GM12873 (cell line): ENCODE measurements at regions not wholly inside any gene's neighbourhood (a gene's known extent, or its start where the extent isn't known, plus 50 kb on each side); places are given as distances from the start of the nearest gene placed in this dataset.

Experiments
- TF ChIP-seq, protein P1 (sequence below): IDR thresholded peaks from 2 replicates; pipeline ENCODE4 v1.5.1; 2012; ENCODE audit warnings: low read depth, mild to moderate bottlenecking, moderate library complexity, low read length, control low read depth; ENCODE audit not compliant: insufficient read depth; ENCODE audit errors: missing control alignments

DNA sequence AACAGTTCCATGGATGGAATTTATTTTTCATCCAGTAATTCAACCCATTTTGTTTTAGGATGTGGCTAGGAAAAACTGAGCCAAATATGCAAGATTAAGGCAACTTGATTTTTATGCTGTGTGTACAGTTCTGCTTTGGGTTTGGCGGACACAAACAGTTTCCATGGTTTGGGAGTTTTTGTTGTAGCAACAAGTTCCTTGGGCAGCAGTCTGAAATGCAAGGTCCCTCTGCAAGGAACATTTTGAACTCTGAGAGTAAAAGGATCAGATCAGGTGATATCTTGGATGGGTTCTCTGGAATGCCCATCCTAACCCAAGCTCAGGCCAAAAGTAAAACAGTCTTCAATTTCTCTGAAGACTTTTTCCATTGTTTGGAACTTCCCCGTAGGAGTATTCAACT, 161.2 kb downstream of the TMX1 start:
- TF ChIP-seq, protein P1, sequence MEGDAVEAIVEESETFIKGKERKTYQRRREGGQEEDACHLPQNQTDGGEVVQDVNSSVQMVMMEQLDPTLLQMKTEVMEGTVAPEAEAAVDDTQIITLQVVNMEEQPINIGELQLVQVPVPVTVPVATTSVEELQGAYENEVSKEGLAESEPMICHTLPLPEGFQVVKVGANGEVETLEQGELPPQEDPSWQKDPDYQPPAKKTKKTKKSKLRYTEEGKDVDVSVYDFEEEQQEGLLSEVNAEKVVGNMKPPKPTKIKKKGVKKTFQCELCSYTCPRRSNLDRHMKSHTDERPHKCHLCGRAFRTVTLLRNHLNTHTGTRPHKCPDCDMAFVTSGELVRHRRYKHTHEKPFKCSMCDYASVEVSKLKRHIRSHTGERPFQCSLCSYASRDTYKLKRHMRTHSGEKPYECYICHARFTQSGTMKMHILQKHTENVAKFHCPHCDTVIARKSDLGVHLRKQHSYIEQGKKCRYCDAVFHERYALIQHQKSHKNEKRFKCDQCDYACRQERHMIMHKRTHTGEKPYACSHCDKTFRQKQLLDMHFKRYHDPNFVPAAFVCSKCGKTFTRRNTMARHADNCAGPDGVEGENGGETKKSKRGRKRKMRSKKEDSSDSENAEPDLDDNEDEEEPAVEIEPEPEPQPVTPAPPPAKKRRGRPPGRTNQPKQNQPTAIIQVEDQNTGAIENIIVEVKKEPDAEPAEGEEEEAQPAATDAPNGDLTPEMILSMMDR = no peak

DNA sequence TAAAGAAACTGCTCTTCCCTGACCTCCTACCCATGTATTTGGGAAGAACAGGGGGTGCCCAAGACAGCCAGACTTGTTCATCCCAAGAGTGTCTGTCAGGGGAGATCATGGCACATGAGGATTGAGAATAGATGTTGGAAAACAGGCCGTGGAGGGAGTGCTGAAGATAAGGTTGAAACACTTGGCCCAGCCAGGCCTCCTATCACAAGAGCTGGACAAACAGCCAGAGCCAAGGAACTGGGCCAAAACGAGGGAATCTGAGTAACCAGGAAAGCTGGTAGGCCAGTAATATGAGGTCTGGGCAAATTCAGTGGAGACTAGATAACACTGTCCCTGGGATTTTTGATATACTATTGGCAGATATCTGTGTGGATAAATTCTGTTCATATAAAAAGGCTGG, 161.7 kb downstream of the TMX1 start:
- TF ChIP-seq, protein P1 = no peak

DNA sequence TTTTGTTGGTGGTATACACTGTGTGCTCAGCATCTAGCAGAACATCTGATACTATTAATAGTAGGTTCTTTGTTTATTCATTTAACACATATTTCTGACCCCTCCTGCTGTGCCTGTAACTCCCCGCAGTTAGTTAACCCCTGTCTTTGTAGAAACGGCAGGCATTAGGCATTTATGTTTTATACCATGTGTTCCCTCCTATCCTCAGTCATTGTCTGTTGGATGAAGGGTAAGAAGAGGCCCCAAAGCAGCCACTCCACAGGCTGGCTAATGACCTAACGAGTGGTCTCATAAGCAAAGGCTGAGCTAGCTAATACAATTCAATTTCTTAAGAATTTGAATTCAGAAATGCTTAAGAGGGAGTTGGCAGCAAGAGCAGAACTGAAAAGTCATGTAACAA, 170.8 kb downstream of the TMX1 start:
- TF ChIP-seq, protein P1 = no peak

DNA sequence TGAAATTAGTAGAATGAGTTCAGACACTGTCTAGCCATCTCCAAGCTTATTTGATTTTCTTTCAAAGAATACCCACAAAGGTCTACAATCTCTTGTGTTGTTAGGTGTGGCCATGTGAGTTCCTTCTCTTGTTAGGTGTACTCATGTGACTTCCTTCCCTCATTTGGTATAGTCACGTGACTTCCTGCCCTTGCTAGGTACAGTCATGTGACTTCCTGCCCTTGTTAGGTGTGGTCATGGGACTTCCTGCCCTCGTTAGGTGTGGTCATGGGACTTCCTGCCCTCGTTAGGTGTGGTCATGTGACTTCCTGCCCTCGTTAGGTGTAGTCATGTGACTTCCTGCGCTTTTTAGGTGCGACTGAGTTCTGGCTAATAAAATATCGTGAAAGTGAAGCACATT, 179.6 kb downstream of the TMX1 start:
- TF ChIP-seq, protein P1 = no peak

DNA sequence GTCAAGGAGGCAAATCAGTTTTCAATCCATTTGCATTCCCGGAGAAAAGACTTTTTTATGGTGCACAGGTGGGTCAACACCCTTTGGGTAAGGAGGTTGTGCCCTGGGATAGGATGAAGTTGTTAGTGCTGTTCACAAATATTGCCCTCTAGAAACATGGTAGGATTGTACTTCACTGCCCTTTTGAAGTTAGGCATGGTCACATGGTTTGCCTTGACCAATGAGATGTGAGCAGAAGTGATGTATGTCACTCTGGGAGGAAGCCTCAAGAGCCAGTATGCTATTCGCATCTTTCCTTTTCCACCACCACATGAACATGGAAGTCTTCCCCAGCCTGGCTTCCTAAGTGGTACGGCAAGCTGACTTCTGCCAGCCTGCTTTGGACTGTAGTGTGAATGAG, 182.7 kb downstream of the TMX1 start:
- TF ChIP-seq, protein P1 = no peak

DNA sequence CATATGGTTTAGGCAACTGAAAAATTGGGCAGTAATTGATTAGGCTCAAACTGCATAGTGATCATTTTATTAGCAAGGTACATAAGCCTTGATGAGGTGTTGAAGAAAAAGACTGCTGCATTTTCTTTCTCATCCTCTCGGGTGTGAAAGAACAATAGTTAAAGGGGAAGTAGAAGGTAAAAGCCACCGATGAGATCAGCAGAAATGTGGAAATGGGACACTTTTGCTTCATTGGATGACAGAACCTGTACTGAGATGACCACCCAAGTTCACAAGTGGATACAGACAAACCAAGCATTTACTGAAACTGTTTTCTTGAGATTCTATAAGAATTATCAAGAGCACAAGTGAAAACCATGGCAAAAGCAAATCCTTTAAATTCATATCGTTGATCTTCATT, 184.0 kb downstream of the TMX1 start:
- TF ChIP-seq, protein P1 = no peak

DNA sequence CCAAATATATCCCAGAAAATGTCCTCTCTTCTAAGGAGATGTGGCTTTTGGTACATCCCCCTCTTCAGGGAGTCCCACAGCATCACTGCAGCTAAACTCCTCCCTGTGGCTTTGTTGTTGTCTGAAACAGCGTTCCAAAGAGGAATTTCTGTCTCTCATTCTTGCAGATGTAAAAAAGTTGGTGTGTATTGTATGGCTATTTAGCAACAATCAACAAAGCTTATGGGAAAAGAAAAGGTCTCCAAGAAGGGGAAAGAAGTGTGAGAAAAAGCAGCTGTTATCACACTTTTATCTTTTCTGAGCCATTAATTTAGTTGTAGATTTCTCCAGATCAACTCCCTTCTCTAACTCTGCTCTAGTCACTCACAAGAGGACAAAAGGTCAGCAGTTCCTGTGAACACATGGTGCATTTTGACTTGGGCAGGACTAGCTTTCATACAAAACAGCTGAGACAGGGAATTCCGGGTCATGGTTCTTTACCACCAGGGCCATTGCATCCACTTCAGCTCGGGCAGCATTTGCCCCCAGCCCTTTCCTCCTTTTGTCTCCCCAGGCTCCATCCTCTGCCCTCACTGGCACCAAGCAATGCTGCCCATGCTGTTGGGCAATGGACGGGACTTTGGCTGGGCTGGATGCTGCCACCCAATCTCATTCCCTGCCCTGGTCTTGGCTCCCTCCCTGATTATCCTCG, 184.7 kb downstream of the TMX1 start:
- TF ChIP-seq, protein P1 = no peak
